DOHH2 (cell line): ENCODE measurements at regions not wholly inside any gene's neighbourhood (a gene's known extent, or its start where the extent isn't known, plus 50 kb on each side); places are given as distances from the start of the nearest gene placed in this dataset.

Experiments used
- CTCF ChIP-seq: fragments of 200-600 bp; sonication (generic); IDR thresholded peaks from one replicate; pipeline ENCODE4 v1.5.1; 2014; ENCODE audit warnings: antibody characterized with exemption, mild to moderate bottlenecking, low read depth, low read length; ENCODE audit not compliant: poor library complexity, severe bottlenecking
- EZH2phosphoT487 ChIP-seq: fragments of 200-600 bp; sonication (generic); IDR thresholded peaks from 2 replicates; pipeline ENCODE4 v1.6.1; 2017; ENCODE audit warnings: borderline replicate concordance, mild to moderate bottlenecking, antibody characterized with exemption, low read length, moderate library complexity, mixed read lengths

- TF ChIP-seq CTCF (no peak), EZH2phosphoT487 (no peak)
These were observed 304.5 kb upstream of the PKDCC start for GRCh38 chr2:41743324-41743723.
